Activated B cell treated with CpG ODN at 0.5 μM for 24 hours (primary cell): ENCODE measurements at regions not wholly inside any gene's neighbourhood (a gene's known extent, or its start where the extent isn't known, plus 50 kb on each side); places are given as distances from the start of the nearest gene placed in this dataset.

Experiments used
- ATAC-seq: fragments of 200-7000 bp; cut with Tn5 transposase; one replicate; pipeline ENCODE4 v1.10.0; 2021; ENCODE audit warnings: low read depth, mild to moderate bottlenecking, moderate library complexity
- CTCF ChIA-PET: fragments of 350-600 bp; sonication (Branson Sonifier 250); formaldehyde crosslinking; loops from one replicate; lab custom pipeline; 2021; ENCODE audit warnings: antibody characterized with exemption; lab: Charles Lee
- POLR2A ChIA-PET: fragments of 350-600 bp; sonication (Branson Sonifier 250); formaldehyde crosslinking; loops from one replicate; lab custom pipeline; 2021; ENCODE audit warnings: antibody characterized with exemption; lab: Charles Lee
- DNase-seq: peaks from one replicate; pipeline ENCODE4 v3.0.0; 2022
- H3K27ac Mint-ChIP-seq: one replicate; pipeline ENCODE4 v1.8.0; 2020; ENCODE audit warnings: mixed read lengths
- H3K27me3 Mint-ChIP-seq: one replicate; pipeline ENCODE4 v1.8.0; 2021; ENCODE audit warnings: mixed read lengths
- H3K36me3 Mint-ChIP-seq: one replicate; pipeline ENCODE4 v1.8.0; 2021; ENCODE audit warnings: low read depth, mixed read lengths
- H3K4me1 Mint-ChIP-seq: one replicate; pipeline ENCODE4 v1.8.0; 2021; ENCODE audit warnings: mixed read lengths
- H3K4me3 Mint-ChIP-seq: one replicate; pipeline ENCODE4 v1.8.0; 2020; ENCODE audit warnings: mild to moderate bottlenecking, mixed read lengths
- H3K9me3 Mint-ChIP-seq: one replicate; pipeline ENCODE4 v1.8.0; 2020; ENCODE audit warnings: mixed read lengths
- intact Hi-C: fragments of 100-400 bp; cut with micrococcal nuclease; formaldehyde crosslinking; loops from one replicate; pipeline ENCODE4 v1.15.1; 2024
- TF ChIP-seq, protein P1 (sequence below): fragments of 200-600 bp; IDR thresholded peaks from one replicate; pipeline ENCODE4 v1.8.0; 2022; ENCODE audit warnings: antibody characterized with exemption, mild to moderate bottlenecking

DNA sequence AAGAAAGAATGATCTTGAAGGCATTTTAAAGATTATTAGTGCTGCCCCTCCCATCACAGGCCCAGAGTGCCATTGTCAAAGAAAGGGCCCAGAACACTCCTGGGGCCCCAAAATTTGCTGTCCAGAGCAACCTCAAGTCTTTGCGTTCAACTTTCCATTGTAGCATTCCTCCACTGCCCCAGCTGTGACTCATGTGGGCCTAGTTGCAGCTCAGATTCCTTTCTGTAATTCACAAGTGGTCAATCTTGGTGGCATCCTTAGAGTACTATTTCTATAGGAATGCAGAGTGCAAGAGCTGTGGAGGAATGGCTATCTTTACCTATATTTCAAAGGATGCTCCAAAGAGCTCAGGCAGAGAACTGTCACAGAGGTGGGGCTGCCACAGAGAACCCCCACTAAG is 1500.8 kb upstream of the IGFBP7 start:
- no peaks in the 10 kb centered on the region for H3K4me1 Mint-ChIP-seq

GRCh38 chr4:58606303-58606702 is 1496.1 kb upstream of the IGFBP7 start:
- Mint-ChIP-seq H3K27me3 (no peaks in the 10 kb centered on the region), H3K27ac (no peak overlapping the region), H3K4me3 (no peak overlapping the region), H3K4me1 (no peaks in the 10 kb centered on the region), H3K9me3 (peaks cover 6% of the 10 kb centered on the region), H3K36me3 (no peaks in the 10 kb centered on the region)
- CTCF ChIA-PET = no interaction called here
- DNase-seq (no peak), ATAC-seq (no peak)
- TF ChIP-seq, protein P1, sequence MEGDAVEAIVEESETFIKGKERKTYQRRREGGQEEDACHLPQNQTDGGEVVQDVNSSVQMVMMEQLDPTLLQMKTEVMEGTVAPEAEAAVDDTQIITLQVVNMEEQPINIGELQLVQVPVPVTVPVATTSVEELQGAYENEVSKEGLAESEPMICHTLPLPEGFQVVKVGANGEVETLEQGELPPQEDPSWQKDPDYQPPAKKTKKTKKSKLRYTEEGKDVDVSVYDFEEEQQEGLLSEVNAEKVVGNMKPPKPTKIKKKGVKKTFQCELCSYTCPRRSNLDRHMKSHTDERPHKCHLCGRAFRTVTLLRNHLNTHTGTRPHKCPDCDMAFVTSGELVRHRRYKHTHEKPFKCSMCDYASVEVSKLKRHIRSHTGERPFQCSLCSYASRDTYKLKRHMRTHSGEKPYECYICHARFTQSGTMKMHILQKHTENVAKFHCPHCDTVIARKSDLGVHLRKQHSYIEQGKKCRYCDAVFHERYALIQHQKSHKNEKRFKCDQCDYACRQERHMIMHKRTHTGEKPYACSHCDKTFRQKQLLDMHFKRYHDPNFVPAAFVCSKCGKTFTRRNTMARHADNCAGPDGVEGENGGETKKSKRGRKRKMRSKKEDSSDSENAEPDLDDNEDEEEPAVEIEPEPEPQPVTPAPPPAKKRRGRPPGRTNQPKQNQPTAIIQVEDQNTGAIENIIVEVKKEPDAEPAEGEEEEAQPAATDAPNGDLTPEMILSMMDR = no peak
- POLR2A ChIA-PET = no interaction called here
- intact Hi-C loops = no loop called here

More for the DNA sequence above, 1500.8 kb upstream of the IGFBP7 start:
- Mint-ChIP-seq H3K9me3 (peaks cover 5% of the 10 kb centered on the region), H3K4me3 (no peak overlapping the region), H3K27me3 (no peaks in the 10 kb centered on the region), H3K27ac (no peak overlapping the region), H3K36me3 (no peaks in the 10 kb centered on the region)
- intact Hi-C loops = no loop called here
- ChIA-PET CTCF (no interaction called here), POLR2A (no interaction called here)
- no peak for ATAC-seq
- DNase-seq = no peak
- TF ChIP-seq, protein P1 = no peak

DNA sequence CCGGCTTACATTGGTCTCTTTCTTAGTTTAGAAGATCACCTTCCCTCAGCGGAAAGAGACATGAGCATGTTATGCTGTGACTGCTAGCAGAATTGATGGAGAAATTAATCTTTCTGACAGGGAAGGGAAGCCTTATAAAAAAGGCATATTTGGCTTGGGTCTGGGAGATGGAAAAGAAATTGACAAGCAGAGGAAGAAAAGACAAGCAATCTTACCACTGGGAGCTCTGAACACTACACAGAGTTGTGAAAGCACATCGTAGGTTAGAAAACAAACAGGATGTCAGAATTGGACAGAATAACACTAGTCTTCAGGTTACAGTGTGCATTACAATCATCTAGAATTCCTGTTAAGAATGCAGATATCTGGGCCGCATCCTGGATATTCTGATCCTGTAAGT is 1493.8 kb upstream of the IGFBP7 start:
- Mint-ChIP-seq H3K4me1 (no peaks in the 10 kb centered on the region), H3K36me3 (no peaks in the 10 kb centered on the region), H3K27ac (no peak overlapping the region), H3K9me3 (peaks cover 3% of the 10 kb centered on the region), H3K27me3 (no peaks in the 10 kb centered on the region), H3K4me3 (no peak overlapping the region)
- TF ChIP-seq, protein P1 = no peak
- ATAC-seq = no peak
- intact Hi-C loops = no loop called here
- ChIA-PET POLR2A (no interaction called here), CTCF (no interaction called here)
- no peak for DNase-seq

- intact Hi-C loops = no loop called here
- H3K4me1 Mint-ChIP-seq = no peaks in the 10 kb centered on the region
- TF ChIP-seq, protein P1 = no peak
- peaks cover 3% of the 10 kb centered on the region for H3K9me3 Mint-ChIP-seq
- H3K4me3 Mint-ChIP-seq = no peak overlapping the region
- DNase-seq (no peak), ATAC-seq (no peak)
- no peaks in the 10 kb centered on the region for H3K36me3 Mint-ChIP-seq
- H3K27me3 Mint-ChIP-seq = no peaks in the 10 kb centered on the region
- no peak overlapping the region for H3K27ac Mint-ChIP-seq
- POLR2A ChIA-PET = no interaction called here
- CTCF ChIA-PET = no interaction called here
Measured at GRCh38 chr4:58602731-58603359, 1492.7 kb upstream of the IGFBP7 start.

DNA sequence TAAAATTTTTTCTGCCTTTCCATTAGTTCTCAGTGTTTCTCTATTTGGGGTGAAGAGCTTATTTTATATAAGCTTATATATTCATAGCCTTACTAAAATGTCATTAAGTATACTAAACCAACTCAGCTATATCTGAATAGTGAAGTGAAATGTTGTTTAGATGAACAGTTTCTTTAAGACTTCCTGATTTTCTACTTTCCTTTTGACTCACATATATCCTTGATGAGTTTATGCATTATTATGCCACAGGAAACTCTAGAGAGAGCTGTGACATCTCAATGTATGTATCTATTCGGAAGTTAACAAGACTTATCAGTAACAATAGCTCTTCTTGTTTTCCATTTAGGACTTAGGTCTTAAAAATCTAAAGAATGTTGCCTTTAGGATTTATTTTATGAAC is 1491.8 kb upstream of the IGFBP7 start:
- no peak for ATAC-seq
- Mint-ChIP-seq H3K36me3 (no peaks in the 10 kb centered on the region), H3K9me3 (peaks cover 3% of the 10 kb centered on the region), H3K27ac (no peak overlapping the region), H3K4me3 (no peak overlapping the region), H3K4me1 (no peaks in the 10 kb centered on the region), H3K27me3 (no peaks in the 10 kb centered on the region)
- POLR2A ChIA-PET = no interaction called here
- DNase-seq = no peak
- CTCF ChIA-PET = no interaction called here
- TF ChIP-seq, protein P1 = no peak
- intact Hi-C loops = no loop called here
